Esophagus muscularis mucosa (tissue), 4 donors: ENCODE measurements at regions not wholly inside any gene's neighbourhood (a gene's known extent, or its start where the extent isn't known, plus 50 kb on each side); places are given as distances from the start of the nearest gene placed in this dataset.
A peak's percentile ranks its signal among the peaks of the same experiment; 100 is the strongest.

Experiments
- DNase-seq: peaks from one replicate; pipeline ENCODE4 v3.0.0-alpha.2; 2017; ENCODE audit errors: extremely low spot score
- H3K27ac ChIP-seq, 4 donors: fragments of 200-600 bp; sonication (generic); replicated peaks in 1 of 4; 1 replicate in 3 of 4; 2 replicates in 1 of 4; pipeline ENCODE4 v1.5.1; 2016 to 2019; ENCODE audit warnings: mild to moderate bottlenecking in 1 of 4
- H3K27me3 ChIP-seq, 4 donors: fragments of 200-600 bp; sonication (generic); one replicate each; pipeline versions ENCODE4 v1.5.1 to v1.6.0; 2016 to 2019
- H3K36me3 ChIP-seq, 4 donors: fragments of 200-600 bp; sonication (generic); one replicate each; pipeline ENCODE4 v1.5.1; 2016 to 2019
- H3K4me1 ChIP-seq, 4 donors: fragments of 200-600 bp; sonication (generic); one replicate each; pipeline ENCODE4 v1.5.1; 2016 to 2019
- H3K4me3 ChIP-seq, 4 donors: fragments of 200-600 bp; sonication (generic); 1 replicate in 2 of 4; 2 replicates in 2 of 4; pipeline ENCODE4 v1.5.1; 2016 to 2019; ENCODE audit warnings: mild to moderate bottlenecking in 4 of 4, moderate library complexity in 1 of 4
- H3K9me3 ChIP-seq, 4 donors: fragments of 200-600 bp; sonication (generic); 1 replicate in 3 of 4; 2 replicates in 1 of 4; pipeline ENCODE4 v1.5.1; 2016 to 2019
- EP300 ChIP-seq: sonication (generic); formaldehyde crosslinking; IDR thresholded peaks from one replicate; pipeline ENCODE4 v1.6.1; 2017; ENCODE audit warnings: antibody characterized with exemption
- POLR2A ChIP-seq: fragments of 450-650 bp; IDR thresholded peaks from one replicate; pipeline ENCODE4 v1.6.1; 2017; ENCODE audit warnings: antibody characterized with exemption, moderate library complexity, mild to moderate bottlenecking, low read depth
- POLR2AphosphoS5 ChIP-seq, 2 donors: sonication (generic); formaldehyde crosslinking; IDR thresholded peaks; one replicate each; pipeline ENCODE4 v1.6.1; 2017; ENCODE audit warnings: antibody characterized with exemption in 2 of 2
- WGBS: methylation state at CpG from one replicate; pipeline ENCODE4 v1.1.5; 2018; 5-methylcytosine and 5-hydroxymethylcytosine counted together
- intact Hi-C: fragments of 100-400 bp; cut with DNase I; formaldehyde crosslinking; loops from one replicate; pipeline ENCODE4 v1.15.1; 2023
- TF ChIP-seq, protein P1 (sequence below), 3 experiments: fragments of 200-600 bp in 2 of 3; fragments of 450-650 bp in 1 of 3; sonication (generic) in 2 of 3; IDR thresholded peaks; one replicate each; pipeline ENCODE4 v1.5.1; 2017 to 2019; ENCODE audit warnings: antibody characterized with exemption in 3 of 3, mild to moderate bottlenecking in 2 of 3, moderate library complexity in 1 of 3

DNA sequence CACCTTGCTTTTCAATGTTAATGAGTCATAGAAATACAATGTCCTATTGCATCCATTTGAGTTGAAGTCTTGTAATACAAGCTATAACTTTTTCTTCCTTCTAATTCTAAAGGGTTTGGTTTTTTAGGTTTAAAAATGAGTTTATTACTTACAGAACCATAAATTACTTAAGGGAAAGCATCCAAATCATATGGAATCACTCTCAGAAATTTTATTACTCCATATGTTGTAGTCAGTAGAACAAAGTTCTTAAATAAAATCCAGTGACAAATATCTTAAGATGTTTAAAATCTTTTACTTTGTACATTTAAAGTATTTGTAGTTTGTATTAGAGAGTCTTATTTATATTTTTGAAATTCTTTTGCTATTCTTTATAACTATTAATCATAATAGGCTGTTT is 253.2 kb downstream of the IPO8 start:
- Histone ChIP-seq H3K4me3 (no peak overlapping the region), H3K4me1 (peaks cover 2 to 9% (median 7%) of the 10 kb centered on the region in 4 donors), H3K36me3 (no peaks in the 10 kb centered on the region), H3K27ac (no peak overlapping the region), H3K9me3 (no peaks in the 10 kb centered on the region), H3K27me3 (peaks cover 0 to 3% (median 0%) of the 10 kb centered on the region in 4 donors)
- intact Hi-C loops: no loop called here
- TF ChIP-seq POLR2AphosphoS5 (IDR thresholded peaks at IDR 0.05) (no peak), POLR2A (no peak), EP300 (no peak)
- TF ChIP-seq, protein P1, sequence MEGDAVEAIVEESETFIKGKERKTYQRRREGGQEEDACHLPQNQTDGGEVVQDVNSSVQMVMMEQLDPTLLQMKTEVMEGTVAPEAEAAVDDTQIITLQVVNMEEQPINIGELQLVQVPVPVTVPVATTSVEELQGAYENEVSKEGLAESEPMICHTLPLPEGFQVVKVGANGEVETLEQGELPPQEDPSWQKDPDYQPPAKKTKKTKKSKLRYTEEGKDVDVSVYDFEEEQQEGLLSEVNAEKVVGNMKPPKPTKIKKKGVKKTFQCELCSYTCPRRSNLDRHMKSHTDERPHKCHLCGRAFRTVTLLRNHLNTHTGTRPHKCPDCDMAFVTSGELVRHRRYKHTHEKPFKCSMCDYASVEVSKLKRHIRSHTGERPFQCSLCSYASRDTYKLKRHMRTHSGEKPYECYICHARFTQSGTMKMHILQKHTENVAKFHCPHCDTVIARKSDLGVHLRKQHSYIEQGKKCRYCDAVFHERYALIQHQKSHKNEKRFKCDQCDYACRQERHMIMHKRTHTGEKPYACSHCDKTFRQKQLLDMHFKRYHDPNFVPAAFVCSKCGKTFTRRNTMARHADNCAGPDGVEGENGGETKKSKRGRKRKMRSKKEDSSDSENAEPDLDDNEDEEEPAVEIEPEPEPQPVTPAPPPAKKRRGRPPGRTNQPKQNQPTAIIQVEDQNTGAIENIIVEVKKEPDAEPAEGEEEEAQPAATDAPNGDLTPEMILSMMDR (IDR thresholded peaks at IDR 0.05): no peak
- DNase-seq: no peak

DNA sequence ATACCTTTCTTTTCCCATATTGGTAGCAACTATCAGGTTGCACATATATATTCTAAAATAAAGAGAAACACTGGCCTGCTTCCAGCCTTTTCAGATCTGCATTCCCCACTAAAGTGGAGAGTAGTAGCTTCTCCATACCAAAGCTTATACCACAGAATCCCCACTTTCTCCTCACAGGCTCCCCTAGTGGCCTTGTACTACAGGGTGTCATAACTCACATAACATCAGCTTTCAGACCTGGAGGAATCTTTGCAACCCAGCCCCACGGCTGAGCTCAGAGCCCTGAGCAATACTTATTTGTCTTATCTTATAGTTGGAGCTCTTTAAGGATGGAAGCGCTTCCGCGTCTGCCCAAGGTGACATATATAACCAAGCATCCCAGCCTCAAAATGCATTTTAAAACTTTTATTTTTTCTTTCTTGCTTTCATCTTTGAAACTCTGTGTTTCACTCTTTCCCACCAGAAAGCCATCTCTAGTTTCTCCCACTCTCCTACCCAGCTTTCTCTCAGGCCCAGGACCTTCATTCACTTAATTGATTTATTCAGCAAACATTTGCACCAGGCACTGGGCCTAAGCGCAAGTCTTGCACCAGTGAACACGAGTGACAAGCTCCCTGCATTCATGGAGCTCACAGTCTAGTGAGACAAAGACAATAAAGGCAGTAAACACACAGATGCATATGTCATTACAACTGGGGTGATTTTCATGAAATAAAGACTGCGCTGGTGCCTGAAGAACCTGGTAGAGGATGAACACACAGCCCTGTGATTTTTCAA is 254.7 kb downstream of the IPO8 start:
- TF ChIP-seq, protein P1 (IDR thresholded peaks at IDR 0.05): peak in 1 of 3 experiments; percentile 16
- TF ChIP-seq POLR2A: no peak
- no peak for TF ChIP-seq POLR2AphosphoS5 (IDR thresholded peaks at IDR 0.05)
- intact Hi-C loops: no loop called here
- peaks cover 0 to 3% (median 0%) of the 10 kb centered on the region in 4 donors for H3K27me3 ChIP-seq
- 89% methylated on average over 7 of the region's 7 CpGs for WGBS
- DNase-seq: peak; percentile 77
- H3K4me1 ChIP-seq: peaks cover 2 to 9% (median 7%) of the 10 kb centered on the region in 4 donors
- no peaks in the 10 kb centered on the region for H3K9me3 ChIP-seq
- no peak overlapping the region for H3K4me3 ChIP-seq
- H3K27ac ChIP-seq: no peak overlapping the region
- H3K36me3 ChIP-seq: no peaks in the 10 kb centered on the region

DNA sequence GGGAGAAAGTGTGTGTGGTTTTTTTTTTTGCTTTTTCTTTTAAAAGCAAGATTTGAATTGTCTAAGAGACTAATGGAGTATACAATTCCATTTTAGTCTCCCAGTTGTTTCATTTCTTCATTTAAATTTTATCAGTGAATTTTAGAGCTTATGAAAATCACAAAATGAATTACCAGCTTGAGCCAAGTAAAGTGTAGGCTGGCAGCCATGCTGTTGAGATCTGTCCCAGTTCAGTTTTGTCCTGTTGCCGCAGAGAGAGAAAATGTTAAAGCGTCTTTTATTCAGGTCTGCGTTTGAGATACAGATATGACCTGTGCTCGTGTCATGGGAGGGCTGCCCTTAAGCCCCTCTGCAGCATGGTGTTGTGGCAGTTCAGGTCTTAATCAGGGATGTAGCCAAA is 256.5 kb downstream of the IPO8 start:
- peaks cover 2 to 9% (median 7%) of the 10 kb centered on the region in 4 donors for H3K4me1 ChIP-seq
- no peak overlapping the region for H3K4me3 ChIP-seq
- peak; percentile 24 for DNase-seq
- 79% methylated on average over 4 of the region's 4 CpGs for WGBS
- TF ChIP-seq POLR2A: no peak
- no peak for TF ChIP-seq EP300
- TF ChIP-seq, protein P1 (IDR thresholded peaks at IDR 0.05): no peak
- TF ChIP-seq POLR2AphosphoS5 (IDR thresholded peaks at IDR 0.05): no peak
- H3K36me3 ChIP-seq: no peaks in the 10 kb centered on the region
- H3K27ac ChIP-seq: no peak overlapping the region
- intact Hi-C loops: no loop called here
- no peaks in the 10 kb centered on the region for H3K9me3 ChIP-seq
- no peaks in the 10 kb centered on the region for H3K27me3 ChIP-seq

DNA sequence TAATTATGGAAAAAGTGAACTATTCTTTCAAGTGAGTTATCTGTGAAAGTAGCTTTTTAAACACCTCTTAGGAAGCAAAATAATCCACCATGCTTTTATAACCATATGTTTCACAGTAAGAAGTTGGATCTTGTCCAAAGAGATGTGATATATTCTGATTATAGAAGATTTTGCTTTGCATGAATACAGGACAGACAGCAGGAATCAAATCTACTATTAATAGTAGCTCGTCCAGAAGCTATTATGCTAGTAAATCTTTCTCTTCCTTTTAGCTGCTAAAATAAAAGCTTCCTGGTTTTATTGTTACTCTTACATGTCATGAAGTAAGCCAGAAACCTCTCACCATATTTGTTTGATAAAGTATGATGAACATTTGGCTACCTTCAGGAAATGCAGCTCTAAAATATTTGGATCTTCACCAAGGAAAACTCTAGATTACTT is 257.0 kb downstream of the IPO8 start:
- no peak for DNase-seq
- H3K27me3 ChIP-seq: no peaks in the 10 kb centered on the region
- intact Hi-C loops: no loop called here
- H3K36me3 ChIP-seq: no peaks in the 10 kb centered on the region
- 13% methylated on average over 1 of the region's 1 CpG for WGBS
- no peak overlapping the region for H3K27ac ChIP-seq
- TF ChIP-seq, protein P1 (IDR thresholded peaks at IDR 0.05): no peak
- TF ChIP-seq POLR2A (no peak), POLR2AphosphoS5 (IDR thresholded peaks at IDR 0.05) (no peak)
- peaks cover 2 to 9% (median 7%) of the 10 kb centered on the region in 4 donors for H3K4me1 ChIP-seq
- H3K4me3 ChIP-seq: no peak overlapping the region
- H3K9me3 ChIP-seq: no peaks in the 10 kb centered on the region

DNA sequence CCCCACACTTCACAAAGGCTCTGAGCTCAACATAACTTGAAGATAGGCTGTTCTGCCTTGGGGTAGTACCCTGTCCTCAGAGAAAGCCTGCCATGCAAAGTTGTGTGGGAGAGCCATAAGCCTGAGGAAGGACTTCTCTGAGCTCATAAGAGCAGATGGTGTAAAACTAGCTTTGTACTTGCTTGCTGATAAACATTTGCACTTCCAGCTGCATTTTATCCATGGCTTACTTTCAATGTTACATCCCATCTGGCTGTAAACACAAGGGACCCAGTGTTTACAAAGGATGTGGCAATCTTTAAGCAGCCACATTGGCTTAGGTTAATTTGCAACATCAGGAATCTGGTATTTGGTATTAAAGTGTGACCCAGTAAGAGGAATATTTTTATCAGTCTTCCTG is 258.1 kb downstream of the IPO8 start:
- Histone ChIP-seq H3K9me3 (no peaks in the 10 kb centered on the region), H3K36me3 (no peaks in the 10 kb centered on the region), H3K4me3 (no peak overlapping the region), H3K4me1 (peaks cover 2 to 9% (median 7%) of the 10 kb centered on the region in 4 donors), H3K27ac (no peak overlapping the region), H3K27me3 (no peaks in the 10 kb centered on the region)
- DNase-seq: peak; percentile 82
- intact Hi-C loops: no loop called here
- peak in 1 of 2 donors; percentile 70 for TF ChIP-seq POLR2AphosphoS5 (IDR thresholded peaks at IDR 0.05)
- TF ChIP-seq POLR2A: no peak
